ENCODE measurements at regions not wholly inside any gene's neighbourhood (a gene's known extent, or its start where the extent isn't known, plus 50 kb on each side); places are given as distances from the start of the nearest gene placed in this dataset.

DNA sequence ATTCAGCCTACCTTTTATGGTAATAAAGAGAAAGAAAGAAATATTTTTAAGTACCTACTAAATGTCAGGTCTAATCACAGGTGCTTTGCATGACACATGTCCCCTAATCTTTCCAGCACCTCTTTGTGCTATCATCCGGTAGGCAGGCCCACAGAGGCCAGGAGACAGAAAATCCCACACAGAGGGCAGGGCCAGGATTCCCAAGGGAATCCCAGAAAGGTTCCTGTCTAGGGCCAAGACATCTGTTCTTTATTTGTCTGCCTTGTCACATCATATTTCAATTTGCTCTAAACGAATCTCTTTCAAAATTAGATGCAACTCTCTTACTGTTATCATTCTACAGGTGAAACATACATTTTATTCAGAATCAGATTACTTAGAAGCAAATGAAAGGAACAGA lies 676.1 kb upstream of the GYPC start:
- no peaks in the 10 kb centered on the region for H3K27me3 ChIP-seq
- TF ChIP-seq POLR2A (IDR thresholded peaks at IDR 0.05) (no peak), EP300 (IDR thresholded peaks at IDR 0.05) (no peak), POLR2AphosphoS5 (IDR thresholded peaks at IDR 0.05) (no peak)
- TF ChIP-seq, protein P1, sequence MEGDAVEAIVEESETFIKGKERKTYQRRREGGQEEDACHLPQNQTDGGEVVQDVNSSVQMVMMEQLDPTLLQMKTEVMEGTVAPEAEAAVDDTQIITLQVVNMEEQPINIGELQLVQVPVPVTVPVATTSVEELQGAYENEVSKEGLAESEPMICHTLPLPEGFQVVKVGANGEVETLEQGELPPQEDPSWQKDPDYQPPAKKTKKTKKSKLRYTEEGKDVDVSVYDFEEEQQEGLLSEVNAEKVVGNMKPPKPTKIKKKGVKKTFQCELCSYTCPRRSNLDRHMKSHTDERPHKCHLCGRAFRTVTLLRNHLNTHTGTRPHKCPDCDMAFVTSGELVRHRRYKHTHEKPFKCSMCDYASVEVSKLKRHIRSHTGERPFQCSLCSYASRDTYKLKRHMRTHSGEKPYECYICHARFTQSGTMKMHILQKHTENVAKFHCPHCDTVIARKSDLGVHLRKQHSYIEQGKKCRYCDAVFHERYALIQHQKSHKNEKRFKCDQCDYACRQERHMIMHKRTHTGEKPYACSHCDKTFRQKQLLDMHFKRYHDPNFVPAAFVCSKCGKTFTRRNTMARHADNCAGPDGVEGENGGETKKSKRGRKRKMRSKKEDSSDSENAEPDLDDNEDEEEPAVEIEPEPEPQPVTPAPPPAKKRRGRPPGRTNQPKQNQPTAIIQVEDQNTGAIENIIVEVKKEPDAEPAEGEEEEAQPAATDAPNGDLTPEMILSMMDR (IDR thresholded peaks at IDR 0.05), result no peak
- ATAC-seq (ENCODE audit: low FRiP score in 2 of 2) (no peak), DNase-seq (no peak)
- H3K9me3 ChIP-seq, result no peaks in the 10 kb centered on the region
- no peaks in the 10 kb centered on the region for H3K4me1 ChIP-seq
- 39 to 50% methylated on average over 2 of the region's 2 CpGs for WGBS, 2 donors
- H3K4me3 ChIP-seq, result no peak overlapping the region
- no peaks in the 10 kb centered on the region for H3K36me3 ChIP-seq
- no peak overlapping the region for H3K27ac ChIP-seq

DNA sequence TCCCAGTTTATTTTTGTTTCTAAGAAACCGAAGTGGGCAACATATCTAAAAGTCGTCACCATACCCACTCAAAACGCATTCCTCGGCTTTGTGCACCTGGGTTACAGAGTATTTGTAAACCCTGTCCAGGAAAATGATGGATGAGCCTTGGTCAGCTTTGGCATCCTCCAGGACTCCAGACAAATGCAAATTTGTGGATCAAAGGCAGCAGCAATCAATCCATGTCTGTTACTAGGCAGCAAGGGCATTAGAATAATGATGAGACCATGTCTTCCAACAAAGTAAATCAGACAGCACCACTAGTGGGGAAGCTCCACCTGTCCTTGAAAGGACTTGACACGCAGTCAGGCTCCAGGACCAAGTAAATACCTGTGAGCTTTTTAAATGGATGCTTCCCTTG lies 672.6 kb upstream of the GYPC start:
- Histone ChIP-seq H3K9me3 (no peaks in the 10 kb centered on the region), H3K36me3 (no peaks in the 10 kb centered on the region), H3K4me1 (no peaks in the 10 kb centered on the region), H3K27ac (no peak overlapping the region), H3K27me3 (no peaks in the 10 kb centered on the region), H3K4me3 (no peak overlapping the region)
- 59 to 60% methylated on average over 5 of the region's 5 CpGs for WGBS, 2 donors
- ATAC-seq (ENCODE audit: low FRiP score in 2 of 2) (no peak), DNase-seq (no peak)
- no peak for TF ChIP-seq EP300 (IDR thresholded peaks at IDR 0.05)
- TF ChIP-seq POLR2AphosphoS5 (IDR thresholded peaks at IDR 0.05), result no peak
- no peak for TF ChIP-seq POLR2A (IDR thresholded peaks at IDR 0.05)
- TF ChIP-seq, protein P1 (IDR thresholded peaks at IDR 0.05), result no peak

GRCh38 chr2:126029316-126029715 lies 626.6 kb upstream of the GYPC start:
- Histone ChIP-seq H3K9me3 (no peaks in the 10 kb centered on the region), H3K4me3 (no peak overlapping the region), H3K27ac (peak overlapping the region in 1 of 4 donors; percentile 19), H3K36me3 (no peaks in the 10 kb centered on the region), H3K27me3 (no peaks in the 10 kb centered on the region), H3K4me1 (peaks cover 0 to 4% (median 0%) of the 10 kb centered on the region in 4 donors)
- TF ChIP-seq POLR2AphosphoS5 (IDR thresholded peaks at IDR 0.05) (no peak), POLR2A (IDR thresholded peaks at IDR 0.05) (no peak), EP300 (IDR thresholded peaks at IDR 0.05) (no peak)
- TF ChIP-seq, protein P1 (IDR thresholded peaks at IDR 0.05), result no peak
- no peak for ATAC-seq (ENCODE audit: low FRiP score in 2 of 2)
- no peak for DNase-seq

DNA sequence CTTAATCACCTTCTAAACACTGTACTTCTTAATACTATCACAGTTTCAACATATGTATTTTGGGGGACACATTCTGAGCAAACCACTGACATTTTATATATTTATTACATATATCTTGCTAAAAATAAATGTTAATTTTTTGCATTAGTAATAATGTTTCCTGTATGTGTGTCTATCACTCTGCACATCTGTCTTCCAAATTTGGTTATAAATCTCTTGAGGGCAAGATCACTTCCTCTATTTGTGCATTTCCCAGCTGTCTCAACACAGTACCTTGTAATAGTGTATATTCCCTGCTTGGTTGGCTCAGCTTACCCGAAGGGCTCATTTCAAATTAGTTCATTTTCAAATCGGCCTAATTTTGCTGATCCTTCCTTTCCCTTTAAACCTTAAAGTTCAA lies 617.1 kb upstream of the GYPC start:
- DNase-seq (no peak), ATAC-seq (ENCODE audit: low FRiP score in 2 of 2) (no peak)
- Histone ChIP-seq H3K9me3 (no peaks in the 10 kb centered on the region), H3K4me3 (no peak overlapping the region), H3K36me3 (no peaks in the 10 kb centered on the region), H3K27ac (no peak overlapping the region), H3K4me1 (no peaks in the 10 kb centered on the region), H3K27me3 (no peaks in the 10 kb centered on the region)
- 34 to 37% methylated on average over 2 of the region's 2 CpGs for WGBS, 2 donors
- TF ChIP-seq POLR2AphosphoS5 (IDR thresholded peaks at IDR 0.05) (no peak), POLR2A (IDR thresholded peaks at IDR 0.05) (no peak), EP300 (IDR thresholded peaks at IDR 0.05) (no peak)
- TF ChIP-seq, protein P1 (IDR thresholded peaks at IDR 0.05), result no peak

DNA sequence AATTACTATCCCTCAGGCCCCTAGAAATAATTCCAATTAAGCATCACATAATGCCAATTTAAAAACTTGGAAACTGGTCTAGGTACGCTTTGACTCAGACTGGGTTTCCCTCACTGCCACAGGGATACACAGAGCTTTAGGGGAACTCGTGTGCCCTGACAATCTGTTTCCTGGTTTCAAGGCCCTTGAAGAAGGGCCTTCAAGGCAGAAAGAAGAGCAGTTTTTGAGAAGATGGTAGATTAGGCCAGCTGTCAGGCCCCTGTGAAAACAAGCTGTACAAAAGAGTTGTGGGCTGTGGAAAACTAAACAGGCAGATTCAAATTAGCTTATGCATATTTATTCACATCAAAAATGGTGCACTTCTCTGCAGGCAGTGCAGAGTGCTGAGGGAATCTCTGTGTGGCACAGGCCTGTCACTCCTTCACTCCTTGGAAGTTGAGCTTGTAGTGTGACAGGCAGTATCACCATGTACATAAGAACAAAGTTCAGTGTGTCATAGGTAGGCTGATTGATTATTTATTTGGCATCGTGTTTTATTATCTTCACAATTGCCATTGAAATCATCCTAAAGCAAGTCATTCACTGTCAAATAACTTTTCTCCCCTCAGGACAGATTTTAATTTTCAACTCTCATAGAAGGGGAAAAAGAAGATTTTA lies 614.4 kb upstream of the GYPC start:
- Histone ChIP-seq H3K9me3 (no peaks in the 10 kb centered on the region), H3K36me3 (no peaks in the 10 kb centered on the region), H3K27ac (no peak overlapping the region), H3K27me3 (no peaks in the 10 kb centered on the region), H3K4me3 (no peak overlapping the region), H3K4me1 (no peaks in the 10 kb centered on the region)
- ATAC-seq (ENCODE audit: low FRiP score in 2 of 2) (no peak), DNase-seq (no peak)
- WGBS, 2 donors, result 36 to 67% methylated on average over 3 of the region's 3 CpGs
- TF ChIP-seq POLR2A (IDR thresholded peaks at IDR 0.05), result no peak
- no peak for TF ChIP-seq POLR2AphosphoS5 (IDR thresholded peaks at IDR 0.05)
- TF ChIP-seq, protein P1 (IDR thresholded peaks at IDR 0.05), result no peak
- TF ChIP-seq EP300 (IDR thresholded peaks at IDR 0.05), result no peak
